HG03064 (cell line): ENCODE measurements at regions not wholly inside any gene's neighbourhood (a gene's known extent, or its start where the extent isn't known, plus 50 kb on each side); places are given as distances from the start of the nearest gene placed in this dataset.

Experiments
- ATAC-seq: cut with Tn5 transposase; IDR thresholded peaks from one replicate; pipeline ENCODE4 v1.9.1; 2021; ENCODE audit warnings: low read depth; ENCODE audit not compliant: unreplicated experiment

GRCh38 chr6:76706631-76707030 is 634.2 kb upstream of the IMPG1 start:
- ATAC-seq = no peak

GRCh38 chr6:76706086-76706485 is 633.6 kb upstream of the IMPG1 start:
- ATAC-seq = no peak

GRCh38 chr6:76703786-76704185 is 631.3 kb upstream of the IMPG1 start:
- ATAC-seq = no peak

GRCh38 chr6:76703285-76703684 is 630.8 kb upstream of the IMPG1 start:
- no peak for ATAC-seq

- ATAC-seq = no peak
These were observed 629.7 kb upstream of the IMPG1 start for GRCh38 chr6:76702187-76702586.

- no peak for ATAC-seq
These were observed 629.1 kb upstream of the IMPG1 start for GRCh38 chr6:76701610-76702009.

- ATAC-seq = no peak
These were observed 625.1 kb upstream of the IMPG1 start for GRCh38 chr6:76697585-76697984.

GRCh38 chr6:76694795-76695194 is 622.3 kb upstream of the IMPG1 start:
- ATAC-seq = no peak

GRCh38 chr6:76684875-76685274 is 612.4 kb upstream of the IMPG1 start:
- ATAC-seq = no peak

GRCh38 chr6:76683985-76684384 is 611.5 kb upstream of the IMPG1 start:
- no peak for ATAC-seq

- no peak for ATAC-seq
These were observed 610.4 kb upstream of the IMPG1 start for GRCh38 chr6:76682842-76683241.

- ATAC-seq = no peak
These were observed 609.3 kb upstream of the IMPG1 start for GRCh38 chr6:76681781-76682180.

GRCh38 chr6:76677017-76677416 is 604.6 kb upstream of the IMPG1 start:
- no peak for ATAC-seq

GRCh38 chr6:76671751-76672150 is 599.3 kb upstream of the IMPG1 start:
- ATAC-seq = no peak

- no peak for ATAC-seq
These were observed 571.8 kb upstream of the IMPG1 start for GRCh38 chr6:76644231-76644630.

GRCh38 chr6:76639941-76640340 is 567.5 kb upstream of the IMPG1 start:
- ATAC-seq = no peak

- no peak for ATAC-seq
These were observed 562.2 kb upstream of the IMPG1 start for GRCh38 chr6:76634695-76635094.

- no peak for ATAC-seq
These were observed 560.8 kb upstream of the IMPG1 start for GRCh38 chr6:76633259-76633658.

GRCh38 chr6:76631622-76632021 is 559.2 kb upstream of the IMPG1 start:
- no peak for ATAC-seq

GRCh38 chr6:76615395-76615794 is 542.9 kb upstream of the IMPG1 start:
- ATAC-seq = no peak

GRCh38 chr6:76612954-76613353 is 540.5 kb upstream of the IMPG1 start:
- ATAC-seq = no peak

GRCh38 chr6:76609160-76609559 is 536.7 kb upstream of the IMPG1 start:
- ATAC-seq = no peak

GRCh38 chr6:76594109-76594508 is 521.6 kb upstream of the IMPG1 start:
- ATAC-seq = no peak
